CD14-positive monocyte (primary cell): ENCODE measurements at regions not wholly inside any gene's neighbourhood (a gene's known extent, or its start where the extent isn't known, plus 50 kb on each side); places are given as distances from the start of the nearest gene placed in this dataset.

Source experiments
- DNase-seq, 3 donors: peaks; one replicate each; pipeline ENCODE4 v3.0.0-alpha.2; 2011 to 2022
- H2AFZ ChIP-seq: 2 replicates; pipeline ENCODE4 v1.6.0; 2012; ENCODE audit warnings: mild to moderate bottlenecking, low read depth, low read length, inconsistent platforms; ENCODE audit not compliant: insufficient read depth, poor library complexity, severe bottlenecking
- H3K27ac ChIP-seq, 2 donors: 1 replicate in 1 of 2; 2 replicates in 1 of 2; pipeline ENCODE4 v1.5.1; 2012 to 2013; ENCODE audit warnings: low read length in 2 of 2, control low read depth in 1 of 2, inconsistent platforms in 1 of 2, low read depth in 1 of 2, mild to moderate bottlenecking in 1 of 2
- H3K27me3 ChIP-seq, 2 donors: one replicate each; pipeline versions ENCODE4 v1.6.0 to v1.6.1; 2011 to 2013; ENCODE audit warnings: low read length in 2 of 2; ENCODE audit not compliant: control insufficient read depth in 2 of 2, insufficient read depth in 2 of 2
- H3K36me3 ChIP-seq, 2 donors: replicated peaks in 1 of 2; 1 replicate in 1 of 2; 2 replicates in 1 of 2; pipeline versions ENCODE4 v1.5.1 to v1.6.1; 2012 to 2013; ENCODE audit warnings: low read length in 2 of 2, control low read depth in 1 of 2, inconsistent platforms in 1 of 2, mild to moderate bottlenecking in 1 of 2; ENCODE audit not compliant: insufficient read depth in 2 of 2, control insufficient read depth in 1 of 2
- H3K4me1 ChIP-seq, 2 donors: 1 replicate in 1 of 2; 2 replicates in 1 of 2; pipeline versions ENCODE4 v1.5.1 to v1.6.1; 2012 to 2013; ENCODE audit warnings: low read length in 2 of 2, control low read depth in 1 of 2, inconsistent platforms in 1 of 2, mild to moderate bottlenecking in 1 of 2, moderate library complexity in 1 of 2; ENCODE audit not compliant: insufficient read depth in 2 of 2, control insufficient read depth in 1 of 2
- H3K4me2 ChIP-seq: replicated peaks from 2 replicates; pipeline ENCODE3; 2012; ENCODE audit warnings: low read length, moderate library complexity, mild to moderate bottlenecking; ENCODE audit not compliant: poor library complexity, severe bottlenecking; ENCODE audit errors: extremely low read depth
- H3K4me3 ChIP-seq, 3 experiments: fragments of 200-600 bp in 1 of 3; sonication (generic) in 1 of 3; replicated peaks in 1 of 3; 1 replicate in 2 of 3; 2 replicates in 1 of 3; pipeline ENCODE4 v1.5.1; 2011 to 2013; ENCODE audit warnings: low read length in 3 of 3, mild to moderate bottlenecking in 3 of 3, control low read depth in 2 of 3, low read depth in 2 of 3, inconsistent platforms in 1 of 3, moderate library complexity in 1 of 3
- H3K79me2 ChIP-seq: 2 replicates; pipeline ENCODE4 v1.6.0; 2012; ENCODE audit warnings: mild to moderate bottlenecking, control low read depth, inconsistent platforms, low read length, moderate library complexity; ENCODE audit not compliant: insufficient read depth
- H3K9ac ChIP-seq: 2 replicates; pipeline ENCODE4 v1.6.0; 2017; ENCODE audit warnings: low read length, mild to moderate bottlenecking; ENCODE audit not compliant: insufficient read depth, poor library complexity, severe bottlenecking
- H3K9me3 ChIP-seq, 2 donors: replicated peaks in 1 of 2; 1 replicate in 1 of 2; 2 replicates in 1 of 2; pipeline versions ENCODE4 v1.5.1 to v1.6.1; 2012 to 2013; ENCODE audit warnings: low read length in 2 of 2, control low read depth in 1 of 2; ENCODE audit not compliant: control insufficient read depth in 1 of 2, insufficient read depth in 1 of 2
- H4K20me1 ChIP-seq: 2 replicates; pipeline ENCODE4 v1.6.0; 2012; ENCODE audit warnings: mild to moderate bottlenecking, low read length, control low read depth, moderate library complexity; ENCODE audit not compliant: insufficient read depth
- H3K27ac Mint-ChIP-seq, 7 donors: one replicate each; pipeline ENCODE4 v1.8.0; 2020; ENCODE audit warnings: mild to moderate bottlenecking in 7 of 7, mixed read lengths in 7 of 7, moderate library complexity in 6 of 7, inconsistent platforms in 2 of 7
- H3K27me3 Mint-ChIP-seq, 3 donors: one replicate each; pipeline ENCODE4 v1.8.0; 2021 to 2022; ENCODE audit warnings: low read depth in 3 of 3, mild to moderate bottlenecking in 3 of 3, mixed read lengths in 3 of 3, moderate library complexity in 3 of 3, inconsistent platforms in 1 of 3
- H3K36me3 Mint-ChIP-seq, 2 donors: one replicate each; pipeline ENCODE4 v1.8.0; 2020; ENCODE audit warnings: mixed read lengths in 2 of 2, inconsistent platforms in 1 of 2, mild to moderate bottlenecking in 1 of 2
- H3K4me1 Mint-ChIP-seq: one replicate; pipeline ENCODE4 v1.8.0; 2020; ENCODE audit warnings: mild to moderate bottlenecking, mixed read lengths
- H3K4me3 Mint-ChIP-seq, 2 donors: one replicate each; pipeline ENCODE4 v1.8.0; 2020; ENCODE audit warnings: mild to moderate bottlenecking in 2 of 2, mixed read lengths in 2 of 2, moderate library complexity in 1 of 2
- H3K9me3 Mint-ChIP-seq, 7 donors: one replicate each; pipeline ENCODE4 v1.8.0; 2020 to 2022; ENCODE audit warnings: mixed read lengths in 7 of 7, mild to moderate bottlenecking in 6 of 7, moderate library complexity in 6 of 7, inconsistent platforms in 2 of 7
- WGBS: methylation state at CpG from one replicate; pipeline ENCODE4 v1.1.5; 2013; ENCODE audit warnings: missing lambda C conversion rate; ENCODE audit not compliant: insufficient coverage; 5-methylcytosine and 5-hydroxymethylcytosine counted together
- intact Hi-C, 2 donors: fragments of 100-400 bp; cut with micrococcal nuclease; formaldehyde crosslinking; loops; one replicate each; pipeline versions ENCODE4 v1.15.0 to v1.15.1; 2023
- TF ChIP-seq, protein P1 (sequence below): fragments of 200-600 bp; IDR thresholded peaks from one replicate; pipeline ENCODE4 v1.8.0; 2022; ENCODE audit warnings: antibody characterized with exemption, mild to moderate bottlenecking

DNA sequence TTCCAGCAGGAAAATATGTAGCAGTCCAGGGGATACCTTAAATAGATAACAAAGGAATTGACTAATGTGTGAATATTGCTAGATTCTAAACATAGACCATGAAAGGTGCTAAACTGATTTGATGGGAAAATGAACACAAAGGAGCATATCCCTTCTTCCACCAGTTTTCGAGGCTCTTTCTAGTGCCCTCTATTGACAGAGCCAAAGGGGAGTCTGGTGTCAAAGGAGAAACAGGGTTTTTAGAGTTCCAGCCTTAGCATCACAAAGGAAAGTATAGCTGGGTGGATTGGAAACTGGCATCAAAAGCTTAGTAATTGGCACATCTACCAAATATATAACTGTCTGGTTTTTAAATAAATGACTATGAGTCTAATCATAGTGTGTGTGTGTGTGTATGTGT, 636.8 kb downstream of the ETV1 start:
- H3K27ac Mint-ChIP-seq, result no peak overlapping the region
- Histone ChIP-seq H4K20me1 (no peaks in the 10 kb centered on the region), H2AFZ (no peak overlapping the region), H3K27ac (no peak overlapping the region), H3K4me2 (no peak overlapping the region), H3K4me1 (no peaks in the 10 kb centered on the region), H3K4me3 (no peak overlapping the region), H3K79me2 (no peaks in the 10 kb centered on the region), H3K9me3 (peaks cover 1 to 9% of the 10 kb centered on the region in 2 donors), H3K9ac (no peak overlapping the region), H3K27me3 (no peaks in the 10 kb centered on the region), H3K36me3 (no peaks in the 10 kb centered on the region)
- intact Hi-C loops, result no loop called here
- TF ChIP-seq, protein P1, sequence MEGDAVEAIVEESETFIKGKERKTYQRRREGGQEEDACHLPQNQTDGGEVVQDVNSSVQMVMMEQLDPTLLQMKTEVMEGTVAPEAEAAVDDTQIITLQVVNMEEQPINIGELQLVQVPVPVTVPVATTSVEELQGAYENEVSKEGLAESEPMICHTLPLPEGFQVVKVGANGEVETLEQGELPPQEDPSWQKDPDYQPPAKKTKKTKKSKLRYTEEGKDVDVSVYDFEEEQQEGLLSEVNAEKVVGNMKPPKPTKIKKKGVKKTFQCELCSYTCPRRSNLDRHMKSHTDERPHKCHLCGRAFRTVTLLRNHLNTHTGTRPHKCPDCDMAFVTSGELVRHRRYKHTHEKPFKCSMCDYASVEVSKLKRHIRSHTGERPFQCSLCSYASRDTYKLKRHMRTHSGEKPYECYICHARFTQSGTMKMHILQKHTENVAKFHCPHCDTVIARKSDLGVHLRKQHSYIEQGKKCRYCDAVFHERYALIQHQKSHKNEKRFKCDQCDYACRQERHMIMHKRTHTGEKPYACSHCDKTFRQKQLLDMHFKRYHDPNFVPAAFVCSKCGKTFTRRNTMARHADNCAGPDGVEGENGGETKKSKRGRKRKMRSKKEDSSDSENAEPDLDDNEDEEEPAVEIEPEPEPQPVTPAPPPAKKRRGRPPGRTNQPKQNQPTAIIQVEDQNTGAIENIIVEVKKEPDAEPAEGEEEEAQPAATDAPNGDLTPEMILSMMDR, result no peak
- no peak overlapping the region for H3K4me3 Mint-ChIP-seq
- WGBS, result no CpG with 5 or more reads among the region's 1 CpG
- H3K27me3 Mint-ChIP-seq, result peaks cover 0 to 2% (median 1%) of the 10 kb centered on the region in 3 donors
- no peaks in the 10 kb centered on the region for H3K36me3 Mint-ChIP-seq
- DNase-seq, result no peak
- no peaks in the 10 kb centered on the region for H3K4me1 Mint-ChIP-seq
- peaks cover 0 to 5% (median 3%) of the 10 kb centered on the region in 7 donors for H3K9me3 Mint-ChIP-seq

- H3K27ac Mint-ChIP-seq, result no peak overlapping the region
Measured at GRCh38 chr7:13359656-13360055, 629.8 kb downstream of the ETV1 start.

More at GRCh38 chr7:13359656-13360055, 629.8 kb downstream of the ETV1 start:
- H3K27me3 Mint-ChIP-seq, result no peaks in the 10 kb centered on the region
- peaks cover 0 to 7% of the 10 kb centered on the region in 2 donors for H3K9me3 ChIP-seq
- H3K36me3 ChIP-seq, result no peaks in the 10 kb centered on the region
- no peaks in the 10 kb centered on the region for H3K27me3 ChIP-seq
- 85% methylated on average over 10 of the region's 10 CpGs for WGBS
- H3K4me2 ChIP-seq, result no peak overlapping the region
- no peak for DNase-seq
- intact Hi-C loops, result no loop called here
- H3K9me3 Mint-ChIP-seq, result peaks cover 0 to 17% (median 0%) of the 10 kb centered on the region in 7 donors
- H2AFZ ChIP-seq, result no peak overlapping the region
- no peaks in the 10 kb centered on the region for H3K79me2 ChIP-seq
- no peaks in the 10 kb centered on the region for H3K4me1 Mint-ChIP-seq
- no peaks in the 10 kb centered on the region for H3K4me1 ChIP-seq
- H3K4me3 Mint-ChIP-seq, result no peak overlapping the region
- H3K4me3 ChIP-seq, result no peak overlapping the region
- no peaks in the 10 kb centered on the region for H4K20me1 ChIP-seq
- no peak overlapping the region for H3K9ac ChIP-seq
- no peak overlapping the region for H3K27ac ChIP-seq
- no peaks in the 10 kb centered on the region for H3K36me3 Mint-ChIP-seq
- TF ChIP-seq, protein P1, result no peak
